HG03196 (cell line): ENCODE measurements at regions not wholly inside any gene's neighbourhood (a gene's known extent, or its start where the extent isn't known, plus 50 kb on each side); places are given as distances from the start of the nearest gene placed in this dataset.

Experiments
- ATAC-seq: cut with Tn5 transposase; IDR thresholded peaks from one replicate; pipeline ENCODE4 v1.9.1; 2021; ENCODE audit not compliant: unreplicated experiment

DNA sequence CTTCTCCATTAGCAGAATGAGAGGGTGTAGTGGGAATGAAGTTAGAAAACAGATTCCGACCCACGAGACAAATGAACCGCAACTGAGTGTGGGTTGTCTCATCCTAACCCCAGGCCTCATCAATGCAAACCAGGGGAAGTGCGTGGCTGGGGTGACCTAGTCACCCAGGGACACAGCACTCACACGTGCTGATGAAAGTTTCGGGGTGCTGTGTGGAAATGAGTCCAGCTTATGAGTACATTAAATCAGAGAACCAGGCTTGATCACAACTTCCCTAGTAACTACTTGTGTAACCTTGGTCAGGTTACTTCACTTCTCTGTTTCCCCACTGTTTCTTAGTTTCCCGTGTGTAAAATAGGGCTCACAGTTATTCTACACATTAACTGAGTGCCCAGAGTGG lies 95.4 kb upstream of the CDKN3 start:
- ATAC-seq: no peak

DNA sequence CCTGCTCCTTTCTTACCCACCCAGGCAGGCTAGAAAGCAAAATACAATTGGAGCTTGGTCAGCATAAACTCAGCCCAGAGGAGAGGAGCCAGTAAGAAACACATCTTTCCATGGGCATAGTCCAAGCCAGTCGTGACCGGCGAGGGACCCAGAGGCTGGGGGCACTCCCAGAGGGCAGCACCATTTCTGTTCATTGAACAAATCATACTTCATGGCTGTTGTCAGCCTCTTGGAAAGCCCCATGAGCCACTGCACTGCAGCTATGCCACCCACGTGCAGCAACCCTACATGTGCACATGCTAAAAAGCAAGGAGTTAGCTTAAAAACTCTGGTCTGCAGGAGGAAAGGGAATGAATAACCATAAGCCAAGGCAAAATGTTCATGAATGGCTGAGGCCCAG lies 90.0 kb upstream of the CDKN3 start:
- ATAC-seq: no peak

DNA sequence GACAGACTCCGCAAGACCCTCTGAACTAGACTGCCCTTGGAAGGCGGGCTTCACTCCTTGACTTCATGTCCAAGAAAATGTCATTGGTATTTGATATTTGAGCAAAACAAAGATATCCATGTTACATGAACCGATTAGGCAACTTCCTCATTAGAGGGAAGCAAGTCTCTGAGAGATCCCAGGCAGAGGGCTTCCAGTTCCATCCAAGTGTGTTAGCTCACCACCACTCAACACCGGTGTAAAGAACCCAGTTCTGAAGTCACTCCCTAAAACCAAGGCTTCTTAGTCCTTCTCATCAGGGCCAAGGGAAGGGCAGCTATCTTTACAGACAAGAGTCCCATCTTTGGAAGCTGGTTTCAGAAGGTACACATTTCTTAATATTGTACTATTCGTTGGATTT lies 87.2 kb upstream of the CDKN3 start:
- no peak for ATAC-seq

DNA sequence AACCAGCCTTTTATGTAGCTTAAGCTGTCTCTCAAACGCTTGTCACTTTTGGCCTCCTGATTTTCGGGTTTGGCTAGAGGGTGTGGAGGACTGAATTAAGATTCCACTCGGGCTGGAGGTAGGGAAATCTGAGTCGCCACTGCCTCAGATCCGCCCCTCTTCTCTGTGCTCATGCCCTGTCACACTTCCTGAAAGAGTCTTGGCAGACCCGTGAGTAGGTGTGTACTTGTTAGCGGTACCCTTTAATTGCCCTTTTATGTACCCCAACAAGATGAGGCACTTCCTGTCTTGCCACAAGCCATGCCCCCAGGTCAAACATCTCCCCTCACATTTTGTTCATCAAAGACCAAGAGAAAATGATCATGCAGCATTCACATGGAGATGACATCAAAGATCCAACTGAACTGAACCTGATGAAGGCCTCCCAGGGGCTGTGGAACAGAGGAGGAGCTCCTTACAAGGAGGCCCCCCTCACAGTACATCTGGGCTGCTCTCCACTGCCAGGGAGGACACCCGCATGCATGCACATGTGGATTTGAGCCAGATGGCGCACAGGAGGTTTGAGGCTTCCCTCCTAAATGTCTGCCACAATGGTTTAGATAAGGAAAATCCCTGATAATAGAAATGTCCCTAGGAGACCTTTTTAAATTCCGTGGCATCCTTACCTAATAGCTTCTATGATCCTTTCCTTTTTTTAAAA lies 86.5 kb upstream of the CDKN3 start:
- ATAC-seq: no peak

DNA sequence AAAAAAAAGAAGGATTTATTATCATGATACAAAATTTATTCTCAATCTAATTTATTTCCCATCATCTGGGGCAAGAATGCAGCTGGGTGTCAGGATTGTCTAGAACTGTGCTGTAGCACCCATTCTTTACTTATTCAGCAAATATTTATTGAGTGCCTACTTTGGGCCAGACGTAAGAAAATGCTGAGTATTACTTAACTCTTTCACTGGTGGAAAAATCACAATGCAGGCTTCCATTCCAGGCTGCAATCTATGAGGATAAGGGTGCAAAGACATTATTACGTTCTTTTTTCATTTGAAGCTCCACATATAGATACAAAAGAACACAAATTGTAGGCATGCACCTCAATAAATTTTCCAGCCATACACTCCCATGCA lies 86.0 kb upstream of the CDKN3 start:
- ATAC-seq: no peak

DNA sequence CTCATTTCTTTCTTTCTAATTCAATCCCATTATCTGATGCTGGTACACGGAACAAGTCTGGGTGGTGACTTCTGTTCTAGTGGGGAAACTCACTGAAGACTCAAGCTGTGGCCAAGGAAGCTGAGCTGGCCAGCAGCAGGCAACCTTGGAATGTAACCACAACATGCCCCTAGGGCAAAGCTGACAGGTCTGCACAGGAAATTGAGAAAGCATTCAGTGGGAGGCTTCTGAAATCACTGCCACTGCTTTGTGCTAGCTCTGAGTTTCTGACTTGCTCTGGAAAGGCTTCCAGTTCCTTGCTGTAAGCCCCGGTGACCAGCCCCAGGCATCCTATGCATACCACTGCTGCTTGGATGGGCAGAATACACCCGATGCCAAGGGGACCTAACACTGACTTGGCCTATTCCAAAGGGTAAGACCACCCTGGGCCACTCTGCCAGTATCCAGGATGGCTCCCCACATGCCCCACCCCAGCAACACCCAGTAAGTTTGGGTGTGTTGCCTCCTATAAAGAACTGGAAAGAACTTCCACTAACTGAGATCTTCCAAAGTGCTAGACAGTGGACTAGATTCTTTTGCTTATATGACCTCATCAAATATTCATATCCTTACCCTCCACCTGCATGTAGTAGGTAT lies 84.5 kb upstream of the CDKN3 start:
- no peak for ATAC-seq

DNA sequence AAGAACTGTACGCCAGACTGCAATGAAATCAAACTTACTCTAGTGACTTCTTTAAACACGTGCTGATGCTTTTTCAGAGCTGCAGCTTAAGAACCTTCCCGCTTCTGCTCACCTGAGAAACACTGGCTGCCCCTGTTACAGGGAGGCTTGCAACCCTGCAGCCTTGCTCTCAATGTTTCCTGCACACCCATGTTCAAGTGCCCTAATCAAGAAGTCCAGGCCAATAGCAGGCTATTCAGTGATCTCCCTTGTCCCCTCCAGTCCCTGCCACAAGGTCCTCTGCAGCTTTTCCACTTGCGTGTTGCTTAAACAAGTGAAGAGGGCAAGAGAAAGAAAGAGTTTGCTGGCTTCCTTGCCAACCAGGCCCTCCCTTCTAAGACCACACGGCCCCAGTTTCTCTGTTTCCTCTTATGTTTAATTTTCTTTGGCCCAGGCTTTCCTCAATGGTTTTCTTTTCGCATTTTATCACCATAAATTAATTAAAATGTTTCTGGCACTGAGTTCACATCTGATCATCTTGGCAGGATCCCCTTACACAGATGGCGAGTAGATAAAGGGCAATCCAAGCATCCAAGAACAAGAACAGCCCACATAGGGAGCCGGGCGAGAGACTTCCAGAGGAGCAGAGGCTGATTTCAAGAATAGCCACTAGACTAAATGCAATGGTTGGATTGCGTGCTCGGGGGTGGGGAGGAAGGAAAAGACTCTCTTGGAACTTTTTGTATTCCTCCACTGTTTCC lies 82.3 kb upstream of the CDKN3 start:
- ATAC-seq: no peak

DNA sequence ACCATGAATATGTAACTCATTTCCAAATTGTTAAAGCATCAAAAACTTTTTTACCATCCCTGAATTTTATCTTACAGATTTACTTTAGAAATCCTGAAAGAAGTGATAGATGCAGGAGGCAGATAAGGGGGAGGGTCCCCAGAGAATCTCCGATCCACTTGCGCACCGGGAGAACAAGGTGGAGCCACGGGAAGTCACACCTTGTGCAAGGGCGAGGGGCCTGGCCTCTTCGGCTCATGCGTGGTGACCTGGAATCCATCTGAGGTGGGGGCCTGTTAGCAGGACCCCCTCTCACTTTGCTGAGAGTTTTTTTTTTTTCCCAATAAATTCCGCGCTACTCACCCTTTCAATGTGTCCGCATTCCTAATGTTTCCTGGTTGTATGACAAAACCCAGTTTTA lies 80.2 kb upstream of the CDKN3 start:
- ATAC-seq: no peak

DNA sequence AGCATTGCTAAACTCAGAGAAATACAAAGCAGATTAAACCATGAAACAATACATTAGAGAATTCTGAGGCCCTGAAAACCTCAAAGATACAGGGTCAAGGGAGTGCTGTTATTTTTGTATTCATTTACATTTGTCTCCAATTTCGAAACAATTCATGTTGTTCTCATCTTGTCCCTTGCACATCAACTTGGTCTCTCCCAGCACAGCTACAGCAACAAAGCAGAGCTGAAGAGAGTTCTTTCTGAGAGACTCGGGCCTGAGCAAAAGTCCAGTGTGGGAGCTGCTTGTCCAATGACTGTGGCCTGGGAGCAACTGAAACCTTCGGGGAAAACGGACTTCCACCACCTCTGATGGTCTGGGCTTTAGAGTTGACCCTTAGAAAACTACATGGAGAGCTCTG lies 79.4 kb upstream of the CDKN3 start:
- no peak for ATAC-seq

DNA sequence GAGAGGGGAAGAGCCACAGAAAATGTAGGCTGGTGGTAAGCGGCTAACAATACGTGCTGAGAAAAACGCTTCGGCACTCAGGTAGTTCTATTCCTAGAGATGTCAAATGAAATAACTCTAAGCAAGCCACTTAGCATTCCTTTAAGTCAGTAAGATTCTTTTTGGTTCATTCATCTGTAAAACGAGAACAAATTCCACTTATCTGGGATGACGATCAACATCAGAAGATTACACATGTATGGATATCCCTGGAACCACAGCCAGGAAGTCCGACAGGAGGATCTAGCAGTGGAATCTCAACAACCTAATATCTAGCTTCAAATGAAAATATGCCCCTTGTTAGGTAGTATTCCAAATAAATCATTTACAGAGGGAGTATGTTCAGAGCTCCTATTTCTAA lies 74.6 kb upstream of the CDKN3 start:
- ATAC-seq: no peak

DNA sequence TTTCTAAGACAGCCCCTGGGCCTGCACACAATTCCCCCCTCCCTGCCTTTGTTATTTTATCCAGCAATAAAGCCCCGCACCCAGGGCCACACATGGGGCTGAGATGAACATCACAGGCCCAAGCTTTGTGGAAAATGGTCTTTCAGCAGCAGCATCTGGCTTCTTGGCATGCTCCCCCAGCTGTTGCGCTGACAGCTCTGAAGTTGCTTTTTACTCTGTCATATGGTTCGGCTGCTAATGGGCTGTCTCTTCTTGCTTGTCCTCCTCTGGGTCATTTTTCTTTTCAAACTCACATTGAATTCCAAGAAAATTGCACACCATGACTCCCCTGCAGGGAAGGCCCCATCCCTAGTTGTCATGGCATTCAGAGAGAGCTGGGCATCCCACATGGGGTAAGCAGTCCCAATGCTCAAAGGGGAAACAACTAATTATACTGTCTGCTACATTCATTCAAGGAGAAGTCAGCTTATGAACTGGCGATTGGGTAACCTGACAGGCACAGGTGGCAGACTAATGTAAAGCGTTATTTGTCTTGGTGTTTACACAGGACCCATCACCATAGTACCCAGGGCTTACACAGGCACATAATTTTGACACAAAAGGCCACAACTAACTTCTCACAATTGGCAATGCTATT lies 74.0 kb upstream of the CDKN3 start:
- no peak for ATAC-seq

DNA sequence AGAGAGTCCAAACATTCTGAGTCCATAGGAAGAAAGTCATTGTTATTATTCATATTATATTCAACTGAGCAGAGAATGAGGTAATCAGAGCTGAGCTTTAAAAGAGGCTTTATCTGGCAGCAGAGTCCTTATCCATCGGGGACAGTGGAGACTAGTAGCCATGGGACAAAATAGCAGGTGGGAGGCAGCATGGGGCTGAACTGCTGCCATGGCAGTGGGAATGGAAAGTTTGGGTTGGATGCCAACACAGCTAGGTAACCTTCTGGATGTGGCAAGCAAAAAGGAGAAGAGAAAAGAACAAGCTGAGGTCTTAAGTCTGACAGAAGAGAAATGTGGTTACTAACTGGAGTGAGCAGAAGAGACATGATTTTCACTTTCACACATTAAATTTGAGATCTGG lies 71.0 kb upstream of the CDKN3 start:
- no peak for ATAC-seq

DNA sequence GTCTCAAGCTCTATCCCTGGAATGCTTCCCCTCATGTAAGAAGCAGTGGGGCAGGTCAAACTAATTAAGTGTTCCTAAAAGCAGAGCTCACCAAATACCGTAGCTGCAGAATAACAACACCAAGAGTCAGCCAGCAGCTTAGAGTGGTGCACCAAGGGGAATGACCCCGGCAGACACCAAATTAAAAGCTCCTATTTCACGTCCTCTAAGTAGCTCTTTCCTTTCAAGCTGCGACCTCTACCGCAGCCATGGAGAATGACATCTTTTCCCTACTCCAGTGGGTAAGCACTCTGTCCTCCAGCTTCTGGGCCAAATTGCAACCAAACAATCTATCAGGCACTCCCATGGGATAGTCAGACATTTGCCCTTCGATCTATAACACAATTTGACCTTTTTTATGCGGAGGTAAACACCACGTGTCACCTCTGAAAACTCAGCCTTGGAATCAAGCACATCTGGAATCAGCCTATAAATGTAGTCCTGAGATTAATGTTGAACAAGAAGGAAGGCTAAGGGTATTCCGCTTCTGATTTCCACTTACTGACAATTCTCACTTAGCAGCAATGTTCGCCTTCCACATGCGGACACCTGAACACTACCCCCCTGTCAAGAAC lies 67.6 kb upstream of the CDKN3 start:
- no peak for ATAC-seq

DNA sequence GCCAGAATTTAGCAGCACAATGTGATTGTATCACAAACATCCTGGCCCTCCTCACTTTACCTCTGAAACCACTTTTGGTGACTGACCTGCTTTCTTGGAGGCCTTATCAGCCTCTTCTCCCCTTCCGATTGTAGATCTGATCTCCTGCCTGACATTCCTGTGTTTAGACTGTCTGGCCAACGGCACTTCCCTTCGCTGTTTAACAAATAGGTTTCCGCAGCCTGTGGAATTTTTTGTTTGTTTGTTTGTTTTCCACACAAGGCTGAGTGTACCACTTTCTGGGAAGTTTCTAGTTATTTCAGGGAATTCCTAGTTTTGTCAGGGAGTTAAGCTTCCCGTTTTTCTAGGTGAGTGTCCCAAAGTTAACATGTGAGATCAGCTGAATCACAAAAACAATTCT lies 65.9 kb upstream of the CDKN3 start:
- ATAC-seq: no peak

DNA sequence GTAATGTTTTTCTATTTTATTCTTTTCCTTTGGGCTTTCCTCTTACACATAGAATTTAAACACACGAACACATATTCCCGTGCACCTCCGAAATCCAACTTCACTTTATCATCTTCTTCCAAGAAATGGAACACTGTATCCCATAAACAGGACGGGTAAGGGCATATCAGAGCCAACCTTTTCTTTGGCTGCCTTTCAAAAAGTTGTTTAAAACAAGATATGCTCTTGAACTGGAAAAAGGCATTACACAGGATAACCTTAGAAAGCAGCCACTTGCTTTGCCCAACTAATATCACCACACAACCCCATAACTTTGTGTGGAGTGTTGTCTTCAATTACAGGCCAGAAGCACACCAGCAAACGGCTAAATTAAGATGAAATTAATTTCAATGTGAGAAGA lies 65.3 kb upstream of the CDKN3 start:
- no peak for ATAC-seq

DNA sequence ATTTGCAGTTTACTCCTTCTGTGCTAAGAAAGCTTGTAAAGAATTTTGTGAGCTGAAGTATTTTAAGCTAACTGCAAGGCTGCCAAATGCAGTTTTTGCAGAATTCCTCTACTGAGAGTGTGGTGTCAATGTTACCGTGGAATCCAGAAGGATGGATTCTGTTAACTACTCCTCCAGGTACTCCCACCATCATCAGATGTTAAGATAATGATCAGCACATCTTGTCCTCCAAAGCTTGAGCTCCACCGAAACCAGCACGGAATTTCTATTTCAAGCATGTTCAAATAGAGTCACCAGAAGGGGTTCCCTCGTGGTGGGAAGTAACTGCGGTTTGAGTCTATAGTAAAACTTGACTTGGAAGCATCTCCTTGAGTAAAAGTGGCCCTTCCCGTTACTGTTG lies 64.3 kb upstream of the CDKN3 start:
- no peak for ATAC-seq

DNA sequence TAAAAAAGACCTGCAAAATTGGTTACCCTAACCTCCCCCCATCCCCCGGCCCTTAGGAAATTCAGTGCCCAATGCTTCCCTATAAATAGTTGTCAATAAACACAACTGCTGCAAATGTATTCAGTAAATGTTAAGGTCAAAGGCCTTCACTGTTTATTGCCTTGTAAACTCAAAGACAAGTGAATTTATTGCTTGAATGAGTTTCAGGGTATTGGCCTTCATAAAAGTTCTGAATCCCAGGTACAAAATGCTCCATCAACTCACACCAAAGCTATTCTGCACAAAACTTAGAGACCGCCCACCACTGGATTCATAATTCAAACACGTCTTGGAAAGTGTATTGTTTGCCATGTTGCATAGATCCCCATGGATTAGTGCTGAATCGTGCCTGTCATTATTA lies 63.3 kb upstream of the CDKN3 start:
- no peak for ATAC-seq

DNA sequence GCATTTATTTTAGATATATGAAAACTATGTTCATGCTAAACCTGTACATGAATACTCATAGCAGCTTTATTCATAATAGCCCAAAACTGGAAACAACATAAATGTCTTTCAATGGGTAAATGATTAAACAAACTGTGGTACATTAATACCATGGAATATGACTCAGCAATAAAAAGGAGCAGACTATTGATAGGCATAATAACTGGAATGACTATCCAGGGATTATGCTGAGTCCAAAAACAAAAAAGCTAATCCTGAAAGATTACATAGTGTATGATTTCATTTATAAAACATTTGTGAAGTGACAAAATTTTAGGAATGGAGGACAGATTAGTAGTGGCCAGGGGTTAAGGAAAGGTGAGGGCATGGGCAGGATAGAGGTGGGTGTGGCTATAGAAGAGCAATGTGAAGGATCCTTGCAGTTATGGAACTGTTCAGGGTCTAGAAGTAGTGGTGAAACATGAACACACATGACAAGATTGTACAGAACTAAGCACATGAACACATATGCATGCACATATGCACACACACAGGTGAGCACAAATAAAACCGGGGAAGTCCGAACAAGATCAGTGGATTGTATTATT lies 61.1 kb upstream of the CDKN3 start:
- ATAC-seq: no peak

DNA sequence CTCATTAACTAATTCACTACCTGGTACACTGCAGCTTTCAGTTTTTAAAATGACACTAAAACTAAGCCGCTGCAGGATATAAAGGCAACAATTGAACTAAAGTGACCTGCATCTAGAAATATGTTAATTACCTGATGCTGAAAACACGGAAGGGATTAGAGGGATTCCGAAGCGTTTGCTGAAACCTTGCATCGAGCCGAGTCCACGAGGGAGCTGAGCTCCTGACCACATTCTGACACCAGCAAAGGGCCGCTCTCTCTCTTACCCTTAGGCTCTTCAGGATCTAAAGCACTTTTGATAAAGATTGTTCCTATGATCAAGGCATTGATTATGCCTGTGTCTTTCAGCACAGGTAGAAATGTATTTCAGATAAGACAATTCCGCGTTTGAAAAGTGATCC lies 59.5 kb upstream of the CDKN3 start:
- ATAC-seq: no peak

DNA sequence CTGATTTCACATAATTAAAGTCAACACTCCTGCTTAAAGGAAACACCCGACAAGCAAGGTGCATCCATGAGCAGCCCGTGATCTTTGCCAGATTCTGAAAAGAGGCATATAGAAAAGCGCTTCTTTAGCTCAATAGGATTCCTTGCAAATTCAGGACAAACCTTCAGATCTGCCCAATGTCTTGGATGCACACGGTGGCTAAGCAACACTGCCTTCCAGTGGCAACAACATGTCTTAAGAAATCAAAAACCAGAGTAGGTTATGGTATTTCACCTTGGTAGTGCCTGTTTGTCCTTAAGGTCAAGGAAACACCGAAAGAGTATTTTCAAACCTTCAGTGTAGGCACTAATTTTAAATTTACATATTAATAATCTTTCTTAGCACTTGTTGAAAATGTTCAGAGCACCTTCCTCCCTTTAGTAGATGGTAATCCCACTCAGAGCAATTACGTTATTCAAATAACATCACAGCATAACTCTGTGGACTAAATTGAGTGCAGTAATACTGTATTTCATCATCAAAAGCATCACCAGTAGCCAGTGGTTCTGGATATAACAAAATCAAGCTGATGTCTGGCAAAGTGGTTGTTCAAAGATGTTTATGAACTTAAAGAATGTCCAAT lies 58.0 kb upstream of the CDKN3 start:
- no peak for ATAC-seq

DNA sequence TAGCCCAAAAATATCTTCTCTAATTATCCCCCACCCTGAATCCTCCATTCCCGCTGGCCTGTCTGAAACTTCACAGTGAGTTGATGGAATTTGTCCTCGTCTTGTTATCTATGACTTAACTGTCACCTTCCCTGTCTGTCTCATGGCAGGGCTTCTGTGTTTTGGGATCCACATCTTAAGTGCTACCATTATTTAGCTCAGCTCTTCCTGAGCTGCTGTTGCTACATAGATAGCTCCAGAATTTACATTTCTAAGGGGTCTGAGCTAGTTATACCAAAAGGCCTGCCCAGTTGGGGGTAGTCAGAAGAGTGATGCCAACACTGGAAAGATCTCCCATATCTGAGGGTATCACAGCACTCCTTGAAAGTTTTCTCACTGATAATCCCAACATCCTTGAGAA lies 57.0 kb upstream of the CDKN3 start:
- no peak for ATAC-seq
